GM12864 (cell line): ENCODE measurements at regions not wholly inside any gene's neighbourhood (a gene's known extent, or its start where the extent isn't known, plus 50 kb on each side); places are given as distances from the start of the nearest gene placed in this dataset.
"Not testable (repeated sequence)": the region's sequence is repeated elsewhere in the genome, so short reads cannot be mapped to it uniquely, and the experiment has no call there.

Source experiments
- DNase-seq: peaks from one replicate; pipeline ENCODE4 v3.0.0-alpha.2; 2011; ENCODE audit warnings: low read depth
- H3K4me3 ChIP-seq: 2 replicates; pipeline ENCODE4 v1.5.1; 2011; ENCODE audit warnings: mild to moderate bottlenecking, low read depth, low read length, control low read depth
- TF ChIP-seq, protein P1 (sequence below): IDR thresholded peaks from 2 replicates; pipeline ENCODE4 v1.5.1; 2011; ENCODE audit warnings: low read depth, mild to moderate bottlenecking, moderate library complexity, low read length, control low read depth, inconsistent platforms; ENCODE audit errors: missing control alignments

DNA sequence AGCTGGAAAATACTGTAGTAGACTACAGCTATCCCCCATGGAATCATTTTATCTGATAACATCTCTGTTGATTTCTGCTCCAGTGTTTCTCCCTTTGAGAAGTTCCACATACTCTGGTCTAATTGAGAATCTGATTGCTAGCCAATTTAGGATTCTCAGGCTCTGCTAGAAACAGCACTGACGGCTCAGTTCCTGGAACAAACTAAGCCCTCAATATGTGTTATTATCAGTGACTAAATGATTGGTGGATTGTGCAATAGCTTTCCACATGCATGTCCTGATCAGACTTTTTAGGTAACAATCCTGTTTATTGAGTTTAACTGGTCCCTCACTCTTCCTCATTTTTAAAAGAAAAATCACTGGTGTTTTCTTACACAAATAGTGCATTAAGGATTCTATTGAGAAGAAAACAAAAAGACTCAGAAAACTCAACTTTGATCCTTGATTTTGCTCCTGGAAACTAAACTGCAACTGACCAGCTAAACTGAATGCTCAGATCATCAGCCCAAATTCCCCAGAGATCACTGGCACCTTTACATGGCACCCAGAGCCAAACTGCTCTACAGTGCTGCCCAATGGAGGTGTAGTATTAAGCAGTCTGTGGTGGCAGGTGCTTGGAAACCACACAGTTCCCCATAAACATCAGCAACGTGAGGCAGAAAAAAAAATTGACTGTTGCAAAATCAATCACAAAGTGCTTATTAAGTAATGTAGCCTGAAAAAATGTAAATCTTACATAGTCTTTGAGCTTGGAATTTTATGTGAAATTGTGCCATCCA is 423.7 kb downstream of the TOX3 start:
- no peak for DNase-seq

DNA sequence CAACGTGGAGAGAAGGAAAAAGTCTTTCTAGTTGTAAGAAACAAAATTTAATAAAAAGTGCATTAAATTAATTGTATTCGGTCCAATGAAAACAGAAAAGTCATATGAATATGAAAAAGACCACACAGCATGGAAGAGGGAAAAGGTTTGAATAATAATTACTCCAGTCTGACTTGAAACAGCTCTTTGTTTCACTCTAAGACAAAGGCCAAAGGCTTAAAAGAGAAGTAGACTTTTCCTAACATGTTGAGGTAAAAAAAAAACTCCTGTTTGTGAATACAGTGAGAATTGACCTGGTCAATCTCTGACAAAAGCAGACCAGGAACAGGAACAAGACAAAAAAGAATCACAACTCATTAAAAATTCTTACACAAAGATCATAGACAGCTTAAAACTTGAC is 429.8 kb downstream of the TOX3 start:
- no peak overlapping the region for H3K4me3 ChIP-seq
- DNase-seq, result no peak

More for the DNA sequence above, 423.7 kb downstream of the TOX3 start:
- H3K4me3 ChIP-seq, result no peak overlapping the region
- TF ChIP-seq, protein P1, sequence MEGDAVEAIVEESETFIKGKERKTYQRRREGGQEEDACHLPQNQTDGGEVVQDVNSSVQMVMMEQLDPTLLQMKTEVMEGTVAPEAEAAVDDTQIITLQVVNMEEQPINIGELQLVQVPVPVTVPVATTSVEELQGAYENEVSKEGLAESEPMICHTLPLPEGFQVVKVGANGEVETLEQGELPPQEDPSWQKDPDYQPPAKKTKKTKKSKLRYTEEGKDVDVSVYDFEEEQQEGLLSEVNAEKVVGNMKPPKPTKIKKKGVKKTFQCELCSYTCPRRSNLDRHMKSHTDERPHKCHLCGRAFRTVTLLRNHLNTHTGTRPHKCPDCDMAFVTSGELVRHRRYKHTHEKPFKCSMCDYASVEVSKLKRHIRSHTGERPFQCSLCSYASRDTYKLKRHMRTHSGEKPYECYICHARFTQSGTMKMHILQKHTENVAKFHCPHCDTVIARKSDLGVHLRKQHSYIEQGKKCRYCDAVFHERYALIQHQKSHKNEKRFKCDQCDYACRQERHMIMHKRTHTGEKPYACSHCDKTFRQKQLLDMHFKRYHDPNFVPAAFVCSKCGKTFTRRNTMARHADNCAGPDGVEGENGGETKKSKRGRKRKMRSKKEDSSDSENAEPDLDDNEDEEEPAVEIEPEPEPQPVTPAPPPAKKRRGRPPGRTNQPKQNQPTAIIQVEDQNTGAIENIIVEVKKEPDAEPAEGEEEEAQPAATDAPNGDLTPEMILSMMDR, result no peak

DNA sequence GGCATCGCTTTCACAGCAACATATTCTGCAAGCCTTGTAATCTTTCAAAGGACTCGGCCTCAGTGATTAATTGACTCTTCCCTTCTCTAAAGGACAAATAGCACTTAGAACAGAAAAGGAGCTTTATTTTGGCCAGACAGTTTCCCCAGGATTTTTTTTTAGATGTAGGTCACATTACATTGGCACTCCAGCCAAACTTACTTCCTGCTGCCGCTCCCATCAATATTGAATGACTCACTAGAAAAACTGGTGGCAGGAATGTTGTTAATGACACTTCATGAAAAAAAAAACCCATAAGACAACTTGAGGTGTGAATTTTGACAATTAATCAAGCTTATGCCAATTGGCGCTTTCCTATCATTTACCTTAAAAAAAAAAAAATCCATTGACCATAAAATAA is 432.6 kb downstream of the TOX3 start:
- no peak overlapping the region for H3K4me3 ChIP-seq
- DNase-seq, result no peak
- TF ChIP-seq, protein P1, result no peak

More for the DNA sequence above, 429.8 kb downstream of the TOX3 start:
- TF ChIP-seq, protein P1, result no peak

DNA sequence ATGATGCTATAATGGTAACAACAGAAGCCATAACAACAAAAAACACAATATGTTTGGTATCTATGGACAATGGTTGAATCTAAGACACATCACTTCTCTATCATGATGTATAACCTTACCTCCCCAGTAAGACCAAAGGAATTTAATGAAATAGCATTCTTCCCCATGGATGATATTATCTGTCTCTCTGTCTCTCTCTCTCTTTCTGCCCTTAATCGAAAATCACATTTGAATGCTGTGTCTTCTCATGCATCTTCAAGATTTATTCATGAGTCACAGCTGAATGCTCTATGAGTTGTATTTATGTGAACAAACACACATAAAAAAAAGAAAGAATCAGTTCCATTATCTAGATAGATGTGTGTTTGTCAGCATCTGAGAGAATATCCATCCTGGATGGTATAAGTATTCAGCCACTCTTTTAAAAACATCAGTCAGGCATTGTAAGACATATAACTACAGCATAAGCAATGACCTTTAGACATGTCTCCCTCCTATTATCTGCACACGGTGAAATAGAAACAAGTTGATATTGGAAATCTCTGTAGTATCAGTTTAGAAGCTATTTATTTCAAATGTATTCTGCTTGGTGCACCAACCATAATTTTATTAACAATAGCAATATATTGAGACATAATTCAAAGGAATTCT is 433.3 kb downstream of the TOX3 start:
- DNase-seq, result no peak
- TF ChIP-seq, protein P1, result no peak
- no peak overlapping the region for H3K4me3 ChIP-seq

DNA sequence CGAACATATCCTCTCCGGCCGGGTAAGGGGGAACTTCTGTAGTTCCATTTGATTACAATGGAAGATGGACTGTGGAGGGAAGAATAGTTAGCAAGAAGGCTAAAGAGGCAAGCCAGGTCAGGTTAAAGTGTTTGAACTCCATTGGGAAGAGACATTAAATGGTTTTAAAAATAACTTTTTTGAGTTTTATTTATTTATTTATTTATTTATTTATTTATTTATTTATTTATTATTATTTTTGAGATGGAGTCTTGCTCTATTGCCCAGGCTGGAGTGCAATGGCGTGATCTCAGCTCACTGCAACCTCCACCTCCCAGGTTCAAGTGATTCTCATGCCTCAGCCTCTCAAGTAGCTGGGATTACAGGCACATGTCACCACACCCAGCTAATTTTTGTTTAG is 441.9 kb downstream of the TOX3 start:
- not testable (repeated sequence) for DNase-seq, H3K4me3 ChIP-seq

DNA sequence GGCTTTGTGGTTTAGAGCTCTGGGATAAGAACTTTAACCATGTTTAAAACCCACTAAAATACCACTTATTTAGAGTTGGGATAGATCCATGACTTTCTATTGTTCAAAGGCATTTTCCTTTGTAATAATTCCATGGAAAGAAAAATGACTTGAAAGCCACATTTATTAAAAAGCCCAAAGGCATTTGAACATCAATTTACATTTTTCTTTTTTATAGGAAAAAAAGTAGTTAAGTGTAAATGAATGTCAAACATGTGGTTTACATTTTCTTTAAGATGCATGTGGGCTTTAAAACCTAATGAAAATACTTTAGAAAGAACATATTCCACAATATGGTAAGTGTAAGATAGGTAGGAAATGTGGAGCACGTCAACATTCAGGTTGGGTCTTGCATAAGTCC is 443.2 kb downstream of the TOX3 start:
- no peak overlapping the region for H3K4me3 ChIP-seq
- TF ChIP-seq, protein P1, result no peak
- no peak for DNase-seq

DNA sequence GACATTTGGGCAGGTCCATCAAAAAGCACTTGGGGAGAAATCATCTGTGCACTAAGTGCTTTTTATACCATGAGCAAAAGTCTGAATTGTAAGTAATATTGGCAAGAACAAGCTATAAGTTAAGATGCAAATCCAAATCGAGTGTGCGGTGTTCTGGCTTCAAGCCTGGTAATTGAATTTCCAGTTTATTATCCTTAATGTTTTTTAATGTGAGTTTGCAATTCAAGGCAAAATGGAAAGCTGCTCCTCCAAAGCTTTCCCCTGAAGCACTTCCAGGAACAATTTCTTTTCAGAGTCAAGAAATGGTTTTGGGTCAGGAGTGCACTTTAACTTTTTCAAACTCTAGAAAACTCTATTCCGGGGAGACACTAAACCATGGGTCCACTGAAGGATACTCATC is 445.7 kb downstream of the TOX3 start:
- TF ChIP-seq, protein P1, result no peak
- no peak for DNase-seq
- H3K4me3 ChIP-seq, result no peak overlapping the region
